ENCODE measurements at regions not wholly inside any gene's neighbourhood (a gene's known extent, or its start where the extent isn't known, plus 50 kb on each side); places are given as distances from the start of the nearest gene placed in this dataset.

GRCh38 chr14:101409006-101409543, 152.2 kb upstream of the DIO3 start:
- H3K9me3 ChIP-seq: no peaks in the 10 kb centered on the region
- no peak for ATAC-seq (replicated peaks in 1 of 4)
- CTCF ChIA-PET: no interaction called here

GRCh38 chr14:101410126-101410525, 151.2 kb upstream of the DIO3 start:
- H3K27me3 ChIP-seq (replicated peaks in 1 of 2; ENCODE audit: control insufficient read depth in 2 of 2, extremely low read depth in 1 of 2, insufficient read depth in 2 of 2, low read length in 1 of 2): peaks cover 0 to 40% of the 10 kb centered on the region in 2 experiments
- H3K9me3 ChIP-seq: no peaks in the 10 kb centered on the region
- Mint-ChIP-seq H3K4me1 (peaks cover 3 to 12% (median 5%) of the 10 kb centered on the region in 3 donors), H3K4me3 (no peak overlapping the region), H3K27ac (no peak overlapping the region), H3K9me3 (no peaks in the 10 kb centered on the region), H3K27me3 (peaks cover 43 to 51% of the 10 kb centered on the region in 2 donors), H3K36me3 (no peaks in the 10 kb centered on the region)
- 8% methylated on average over 2 of the region's 5 CpGs for WGBS (ENCODE audit: insufficient coverage)
- DNase-seq: peak in 1 of 35 experiments; percentile 5
- ATAC-seq (replicated peaks in 1 of 4): no peak
- ChIA-PET POLR2A (no interaction called here), CTCF (no interaction called here)
- H3K4me1 ChIP-seq (ENCODE audit: control insufficient read depth in 1 of 2, extremely low read depth in 1 of 2, insufficient read depth in 2 of 2, low read length in 2 of 2): no peaks in the 10 kb centered on the region
- H3K4me3 ChIP-seq (ENCODE audit: control insufficient read depth in 1 of 2, extremely low read depth in 1 of 2, low read length in 1 of 2): no peak overlapping the region
- H3K27ac ChIP-seq (ENCODE audit: low read length): no peak overlapping the region
- H3K36me3 ChIP-seq (ENCODE audit: control insufficient read depth in 2 of 2, extremely low read depth in 1 of 2, insufficient read depth in 1 of 2, low read length in 1 of 2): no peaks in the 10 kb centered on the region

More at GRCh38 chr14:101409006-101409543, 152.2 kb upstream of the DIO3 start:
- Mint-ChIP-seq H3K9me3 (no peaks in the 10 kb centered on the region), H3K4me3 (no peak overlapping the region), H3K4me1 (peaks cover 3 to 12% (median 5%) of the 10 kb centered on the region in 3 donors), H3K27ac (peak overlapping the region in 1 of 2 donors; percentile 10), H3K36me3 (no peaks in the 10 kb centered on the region), H3K27me3 (peaks cover 43 to 45% of the 10 kb centered on the region in 2 donors)
- no peaks in the 10 kb centered on the region for H3K4me1 ChIP-seq (ENCODE audit: control insufficient read depth in 1 of 2, extremely low read depth in 1 of 2, insufficient read depth in 2 of 2, low read length in 2 of 2)
- no peak for DNase-seq
- H3K27me3 ChIP-seq (replicated peaks in 1 of 2; ENCODE audit: control insufficient read depth in 2 of 2, extremely low read depth in 1 of 2, insufficient read depth in 2 of 2, low read length in 1 of 2): peaks cover 0 to 40% of the 10 kb centered on the region in 2 experiments
- no peak overlapping the region for H3K27ac ChIP-seq (ENCODE audit: low read length)
- WGBS (ENCODE audit: insufficient coverage): 85% methylated on average over 18 of the region's 19 CpGs
- H3K36me3 ChIP-seq (ENCODE audit: control insufficient read depth in 2 of 2, extremely low read depth in 1 of 2, insufficient read depth in 1 of 2, low read length in 1 of 2): no peaks in the 10 kb centered on the region
- POLR2A ChIA-PET: no interaction called here
- no peak overlapping the region for H3K4me3 ChIP-seq (ENCODE audit: control insufficient read depth in 1 of 2, extremely low read depth in 1 of 2, low read length in 1 of 2)

GRCh38 chr14:101411151-101411550, 150.1 kb upstream of the DIO3 start:
- no peaks in the 10 kb centered on the region for H3K36me3 Mint-ChIP-seq
- H3K27ac Mint-ChIP-seq: no peak overlapping the region
- H3K4me1 ChIP-seq (ENCODE audit: control insufficient read depth in 1 of 2, extremely low read depth in 1 of 2, insufficient read depth in 2 of 2, low read length in 2 of 2): no peaks in the 10 kb centered on the region
- H3K4me1 Mint-ChIP-seq: peaks cover 3 to 12% (median 5%) of the 10 kb centered on the region in 3 donors
- H3K9me3 Mint-ChIP-seq: no peaks in the 10 kb centered on the region
- peaks cover 0 to 38% of the 10 kb centered on the region in 2 experiments for H3K27me3 ChIP-seq (replicated peaks in 1 of 2; ENCODE audit: control insufficient read depth in 2 of 2, extremely low read depth in 1 of 2, insufficient read depth in 2 of 2, low read length in 1 of 2)
- H3K36me3 ChIP-seq (ENCODE audit: control insufficient read depth in 2 of 2, extremely low read depth in 1 of 2, insufficient read depth in 1 of 2, low read length in 1 of 2): no peaks in the 10 kb centered on the region
- H3K27me3 Mint-ChIP-seq: peaks cover 50 to 51% of the 10 kb centered on the region in 2 donors
- H3K4me3 ChIP-seq (ENCODE audit: control insufficient read depth in 1 of 2, extremely low read depth in 1 of 2, low read length in 1 of 2): no peak overlapping the region
- DNase-seq: no peak
- POLR2A ChIA-PET: no interaction called here
- no peak overlapping the region for H3K4me3 Mint-ChIP-seq
- H3K27ac ChIP-seq (ENCODE audit: low read length): no peak overlapping the region
- H3K9me3 ChIP-seq: no peaks in the 10 kb centered on the region
- no peak for ATAC-seq (replicated peaks in 1 of 4)
- WGBS (ENCODE audit: insufficient coverage): 81% methylated on average over 6 of the region's 9 CpGs
- CTCF ChIA-PET: no interaction called here

GRCh38 chr14:101411779-101412178, 149.5 kb upstream of the DIO3 start:
- Histone ChIP-seq H3K4me3 (ENCODE audit: control insufficient read depth in 1 of 2, extremely low read depth in 1 of 2, low read length in 1 of 2) (no peak overlapping the region), H3K27me3 (replicated peaks in 1 of 2; ENCODE audit: control insufficient read depth in 2 of 2, extremely low read depth in 1 of 2, insufficient read depth in 2 of 2, low read length in 1 of 2) (peaks cover 0 to 38% of the 10 kb centered on the region in 2 experiments), H3K4me1 (ENCODE audit: control insufficient read depth in 1 of 2, extremely low read depth in 1 of 2, insufficient read depth in 2 of 2, low read length in 2 of 2) (no peaks in the 10 kb centered on the region), H3K27ac (ENCODE audit: low read length) (no peak overlapping the region), H3K9me3 (no peaks in the 10 kb centered on the region), H3K36me3 (ENCODE audit: control insufficient read depth in 2 of 2, extremely low read depth in 1 of 2, insufficient read depth in 1 of 2, low read length in 1 of 2) (no peaks in the 10 kb centered on the region)
- ChIA-PET POLR2A (no interaction called here), CTCF (interaction anchor here in 1 of 2 donors (0.6 kb wide), 1 partner anchor 822 kb away, joined by 6 read pairs; no protein-coding TSS in a partner anchor)
- Mint-ChIP-seq H3K36me3 (no peaks in the 10 kb centered on the region), H3K27ac (no peak overlapping the region), H3K4me1 (peaks cover 3 to 12% (median 5%) of the 10 kb centered on the region in 3 donors), H3K27me3 (peaks cover 56 to 58% of the 10 kb centered on the region in 2 donors), H3K9me3 (no peaks in the 10 kb centered on the region), H3K4me3 (no peak overlapping the region)
- DNase-seq (no peak), ATAC-seq (replicated peaks in 1 of 4) (no peak)
- WGBS (ENCODE audit: insufficient coverage): 88% methylated on average over 7 of the region's 10 CpGs

- POLR2A ChIA-PET: no interaction called here
- ATAC-seq (replicated peaks in 1 of 4) (no peak), DNase-seq (no peak)
- Mint-ChIP-seq H3K36me3 (no peaks in the 10 kb centered on the region), H3K4me3 (no peak overlapping the region), H3K9me3 (peaks cover 0 to 2% (median 0%) of the 10 kb centered on the region in 3 donors), H3K27me3 (peaks cover 54 to 56% of the 10 kb centered on the region in 2 donors), H3K4me1 (peaks cover 3 to 12% (median 5%) of the 10 kb centered on the region in 3 donors), H3K27ac (no peak overlapping the region)
- H3K36me3 ChIP-seq (ENCODE audit: control insufficient read depth in 2 of 2, extremely low read depth in 1 of 2, insufficient read depth in 1 of 2, low read length in 1 of 2): no peaks in the 10 kb centered on the region
- H3K27ac ChIP-seq (ENCODE audit: low read length): no peak overlapping the region
- no peaks in the 10 kb centered on the region for H3K4me1 ChIP-seq (ENCODE audit: control insufficient read depth in 1 of 2, extremely low read depth in 1 of 2, insufficient read depth in 2 of 2, low read length in 2 of 2)
- peaks cover 0 to 28% of the 10 kb centered on the region in 2 experiments for H3K27me3 ChIP-seq (replicated peaks in 1 of 2; ENCODE audit: control insufficient read depth in 2 of 2, extremely low read depth in 1 of 2, insufficient read depth in 2 of 2, low read length in 1 of 2)
- no CpG with 5 or more reads among the region's 5 CpGs for WGBS (ENCODE audit: insufficient coverage)
- H3K4me3 ChIP-seq (ENCODE audit: control insufficient read depth in 1 of 2, extremely low read depth in 1 of 2, low read length in 1 of 2): no peak overlapping the region
- no peaks in the 10 kb centered on the region for H3K9me3 ChIP-seq
- CTCF ChIA-PET: no interaction called here
Observed at GRCh38 chr14:101412739-101413138, 148.6 kb upstream of the DIO3 start.

GRCh38 chr14:101417434-101417833, 143.9 kb upstream of the DIO3 start:
- POLR2A ChIA-PET: no interaction called here
- peaks cover 57 to 59% of the 10 kb centered on the region in 2 donors for H3K27me3 Mint-ChIP-seq
- no peaks in the 10 kb centered on the region for H3K4me1 Mint-ChIP-seq

More at GRCh38 chr14:101417434-101417833, 143.9 kb upstream of the DIO3 start:
- Mint-ChIP-seq H3K27ac (no peak overlapping the region), H3K36me3 (no peaks in the 10 kb centered on the region), H3K4me3 (no peak overlapping the region), H3K9me3 (peaks cover 0 to 4% (median 0%) of the 10 kb centered on the region in 3 donors)
- H3K36me3 ChIP-seq (ENCODE audit: control insufficient read depth in 2 of 2, extremely low read depth in 1 of 2, insufficient read depth in 1 of 2, low read length in 1 of 2): no peaks in the 10 kb centered on the region
- ATAC-seq (replicated peaks in 1 of 4) (no peak), DNase-seq (no peak)
- no CpG with 5 or more reads among the region's 1 CpG for whole genome bisulfite sequencing (ENCODE audit: insufficient coverage)
- H3K4me1 ChIP-seq (ENCODE audit: control insufficient read depth in 1 of 2, extremely low read depth in 1 of 2, insufficient read depth in 2 of 2, low read length in 2 of 2): no peaks in the 10 kb centered on the region
- H3K27me3 ChIP-seq (replicated peaks in 1 of 2; ENCODE audit: control insufficient read depth in 2 of 2, extremely low read depth in 1 of 2, insufficient read depth in 2 of 2, low read length in 1 of 2): peaks cover 0 to 13% of the 10 kb centered on the region in 2 experiments
- no peak overlapping the region for H3K4me3 ChIP-seq (ENCODE audit: control insufficient read depth in 1 of 2, extremely low read depth in 1 of 2, low read length in 1 of 2)
- no peak overlapping the region for H3K27ac ChIP-seq (ENCODE audit: low read length)
- H3K9me3 ChIP-seq: no peaks in the 10 kb centered on the region
- CTCF ChIA-PET: no interaction called here

All from T-cell (primary cell).